GM12891 (cell line): ENCODE measurements at regions not wholly inside any gene's neighbourhood (a gene's known extent, or its start where the extent isn't known, plus 50 kb on each side); places are given as distances from the start of the nearest gene placed in this dataset.

Experiments
- POLR2A ChIP-seq: IDR thresholded peaks from 2 replicates; pipeline ENCODE4 v1.6.1; 2011; ENCODE audit warnings: low read depth, low read length, control low read depth
- POLR2AphosphoS5 ChIP-seq: IDR thresholded peaks from 2 replicates; pipeline ENCODE4 v1.6.1; 2011; ENCODE audit warnings: low read depth, low read length, control low read depth
- TAF1 ChIP-seq: IDR thresholded peaks from 2 replicates; pipeline ENCODE4 v1.6.1; 2011; ENCODE audit warnings: low read depth, low read length, control low read depth

GRCh38 chr6:92431502-92431901 lies 987.9 kb downstream of the EPHA7 start:
- TF ChIP-seq POLR2A (no peak), POLR2AphosphoS5 (no peak), TAF1 (no peak)
